ENCODE measurements at regions not wholly inside any gene's neighbourhood (a gene's known extent, or its start where the extent isn't known, plus 50 kb on each side); places are given as distances from the start of the nearest gene placed in this dataset.

DNA sequence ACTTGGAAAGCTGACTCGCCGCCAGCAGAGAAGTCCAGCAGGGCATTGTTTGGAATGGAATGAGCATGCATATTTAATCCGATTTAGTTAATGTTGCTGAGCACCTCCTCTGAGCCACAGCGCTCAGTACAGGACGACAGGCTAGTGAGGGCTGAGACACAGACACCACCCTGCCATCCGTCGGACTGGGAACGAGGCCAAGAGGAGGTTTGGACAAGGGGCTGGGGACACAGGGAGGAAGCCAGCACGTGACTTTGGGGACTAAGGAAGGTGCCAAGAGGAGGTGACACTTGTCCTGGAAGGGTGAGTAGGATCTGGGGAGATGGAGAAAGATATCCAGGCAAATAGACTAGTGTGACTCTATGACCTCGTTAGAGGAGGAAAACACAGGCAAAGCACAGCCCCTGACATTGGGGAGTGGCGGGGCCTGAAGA lies 152.5 kb upstream of the ECI2 start:
- no peaks in the 10 kb centered on the region for H4K20me1 ChIP-seq (ENCODE audit: low read length)
- BruUV-seq (replicated peaks), result no TSS peak
- no peak overlapping the region for H3K4me2 ChIP-seq (ENCODE audit: low read length)
- no peak overlapping the region for H2AFZ ChIP-seq (ENCODE audit: low read length)
- H3K27me3 ChIP-seq (ENCODE audit: low read length), result no peaks in the 10 kb centered on the region
- no peak overlapping the region for H3K27ac ChIP-seq (ENCODE audit: low read length)
- TF ChIP-seq, protein P1, sequence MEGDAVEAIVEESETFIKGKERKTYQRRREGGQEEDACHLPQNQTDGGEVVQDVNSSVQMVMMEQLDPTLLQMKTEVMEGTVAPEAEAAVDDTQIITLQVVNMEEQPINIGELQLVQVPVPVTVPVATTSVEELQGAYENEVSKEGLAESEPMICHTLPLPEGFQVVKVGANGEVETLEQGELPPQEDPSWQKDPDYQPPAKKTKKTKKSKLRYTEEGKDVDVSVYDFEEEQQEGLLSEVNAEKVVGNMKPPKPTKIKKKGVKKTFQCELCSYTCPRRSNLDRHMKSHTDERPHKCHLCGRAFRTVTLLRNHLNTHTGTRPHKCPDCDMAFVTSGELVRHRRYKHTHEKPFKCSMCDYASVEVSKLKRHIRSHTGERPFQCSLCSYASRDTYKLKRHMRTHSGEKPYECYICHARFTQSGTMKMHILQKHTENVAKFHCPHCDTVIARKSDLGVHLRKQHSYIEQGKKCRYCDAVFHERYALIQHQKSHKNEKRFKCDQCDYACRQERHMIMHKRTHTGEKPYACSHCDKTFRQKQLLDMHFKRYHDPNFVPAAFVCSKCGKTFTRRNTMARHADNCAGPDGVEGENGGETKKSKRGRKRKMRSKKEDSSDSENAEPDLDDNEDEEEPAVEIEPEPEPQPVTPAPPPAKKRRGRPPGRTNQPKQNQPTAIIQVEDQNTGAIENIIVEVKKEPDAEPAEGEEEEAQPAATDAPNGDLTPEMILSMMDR (conservative IDR thresholded peaks at IDR 0.05; ENCODE audit: low read depth, low read length), result no peak
- H3K4me1 ChIP-seq (ENCODE audit: insufficient read depth, low read length), result 0 out of 2 replicates have a peak, but pooled peaks cover 10% of the 10 kb centered on the region
- H3K79me2 ChIP-seq (ENCODE audit: low read length), result no peaks in the 10 kb centered on the region
- ATAC-seq (no peak), DNase-seq (no peak)
- intact Hi-C loops (cut with micrococcal nuclease), result loop anchor here (10.0 kb wide), 1 partner anchor 67 kb away; no protein-coding TSS in a partner anchor
- H3K36me3 ChIP-seq (ENCODE audit: low read depth, low read length), result no peaks in the 10 kb centered on the region
- no peak overlapping the region for H3K9ac ChIP-seq (ENCODE audit: low read length)
- no peak overlapping the region for H3K4me3 ChIP-seq (ENCODE audit: low read length)
- POLR2A ChIA-PET (ENCODE audit: unreplicated experiment), result no interaction called here
- H3F3A ChIP-seq (ENCODE audit: low read length, unreplicated experiment), result no peaks in the 10 kb centered on the region
- no peaks in the 10 kb centered on the region for H3K9me2 ChIP-seq (replicated peaks; ENCODE audit: low read length)
- CTCF ChIA-PET, result no interaction called here
- no peaks in the 10 kb centered on the region for H3K9me3 ChIP-seq (ENCODE audit: low read length)

DNA sequence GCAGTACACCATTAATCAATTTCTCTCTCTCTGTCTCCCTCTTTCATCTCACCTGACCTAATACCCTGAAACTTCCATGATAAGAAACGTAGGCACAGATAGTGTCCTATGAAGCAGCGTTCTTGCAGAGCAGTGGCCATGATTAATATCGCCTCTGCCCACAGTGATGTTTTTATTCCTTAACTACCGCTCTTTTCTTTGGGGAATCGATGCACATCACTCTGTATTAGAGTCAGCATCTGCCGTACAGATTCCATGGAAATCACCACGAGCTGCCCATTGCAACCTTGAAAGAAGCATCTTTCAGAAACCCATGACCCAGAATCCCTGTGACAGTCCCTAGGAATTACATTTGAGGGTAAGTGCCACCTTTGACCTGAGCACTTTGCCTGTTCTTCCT lies 152.0 kb upstream of the ECI2 start:
- TF ChIP-seq, protein P1 (conservative IDR thresholded peaks at IDR 0.05; ENCODE audit: low read depth, low read length), result no peak
- no peak for TF ChIP-seq EZH2 (IDR thresholded peaks at IDR 0.05; ENCODE audit: low read length, unreplicated experiment)
- TF ChIP-seq EZH2phosphoT487 (IDR thresholded peaks at IDR 0.05; ENCODE audit: borderline replicate concordance, low read length), result no peak
- Histone ChIP-seq H3K79me2 (ENCODE audit: low read length) (no peaks in the 10 kb centered on the region), H3K36me3 (ENCODE audit: low read depth, low read length) (no peaks in the 10 kb centered on the region), H3K9me3 (ENCODE audit: low read length) (no peaks in the 10 kb centered on the region), H4K20me1 (ENCODE audit: low read length) (no peaks in the 10 kb centered on the region), H3K27ac (ENCODE audit: low read length) (no peak overlapping the region), H3K4me1 (ENCODE audit: insufficient read depth, low read length) (0 out of 2 replicates have a peak, but pooled peaks cover 9% of the 10 kb centered on the region), H3F3A (ENCODE audit: low read length, unreplicated experiment) (no peaks in the 10 kb centered on the region), H3K4me3 (ENCODE audit: low read length) (no peak overlapping the region), H2AFZ (ENCODE audit: low read length) (no peak overlapping the region), H3K4me2 (ENCODE audit: low read length) (no peak overlapping the region), H3K9ac (ENCODE audit: low read length) (no peak overlapping the region), H3K9me2 (replicated peaks; ENCODE audit: low read length) (no peaks in the 10 kb centered on the region), H3K27me3 (ENCODE audit: low read length) (no peaks in the 10 kb centered on the region)
- POLR2A ChIA-PET (ENCODE audit: unreplicated experiment), result no interaction called here
- CTCF ChIA-PET, result no interaction called here
- DNase-seq, result no peak
- no peak for ATAC-seq
- intact Hi-C loops (cut with micrococcal nuclease), result loop anchor here (10.0 kb wide), 1 partner anchor 67 kb away; no protein-coding TSS in a partner anchor
- BruUV-seq (replicated peaks), result no TSS peak

DNA sequence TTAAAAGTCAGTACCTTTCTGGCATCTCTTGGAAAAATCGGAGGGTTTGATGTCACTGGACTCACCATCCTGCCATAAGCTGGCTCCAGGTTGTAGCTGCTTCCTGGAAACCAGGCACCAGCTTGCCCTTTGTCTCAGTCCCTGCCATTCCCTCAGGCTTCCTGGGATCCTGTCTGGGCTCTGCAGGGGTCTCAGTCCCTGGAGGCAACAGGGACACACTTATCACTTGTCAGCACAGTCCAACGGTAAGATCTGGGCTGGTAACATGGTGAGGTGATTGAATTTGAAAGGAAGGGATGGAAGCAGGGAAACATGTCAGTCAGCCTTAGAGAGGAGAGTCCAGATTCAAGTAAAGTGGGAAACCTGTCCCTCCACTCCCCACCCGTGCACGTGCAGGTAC lies 147.6 kb upstream of the ECI2 start:
- Histone ChIP-seq H4K20me1 (ENCODE audit: low read length) (no peaks in the 10 kb centered on the region), H3K9me2 (replicated peaks; ENCODE audit: low read length) (no peaks in the 10 kb centered on the region), H3K4me3 (ENCODE audit: low read length) (no peak overlapping the region), H3K79me2 (ENCODE audit: low read length) (no peaks in the 10 kb centered on the region), H3K36me3 (ENCODE audit: low read depth, low read length) (no peaks in the 10 kb centered on the region), H3K9me3 (ENCODE audit: low read length) (no peaks in the 10 kb centered on the region), H2AFZ (ENCODE audit: low read length) (no peak overlapping the region), H3K27ac (ENCODE audit: low read length) (no peak overlapping the region), H3K4me2 (ENCODE audit: low read length) (no peak overlapping the region), H3K9ac (ENCODE audit: low read length) (no peak overlapping the region), H3K27me3 (ENCODE audit: low read length) (no peaks in the 10 kb centered on the region), H3F3A (ENCODE audit: low read length, unreplicated experiment) (no peaks in the 10 kb centered on the region), H3K4me1 (ENCODE audit: insufficient read depth, low read length) (peaks cover 16% of the 10 kb centered on the region)
- POLR2A ChIA-PET (ENCODE audit: unreplicated experiment), result no interaction called here
- DNase-seq (no peak), ATAC-seq (no peak)
- CTCF ChIA-PET, result interaction anchor here (0.7 kb wide), 1 partner anchor 87 kb away, joined by 3 read pairs; no protein-coding TSS in a partner anchor
- BruUV-seq (replicated peaks), result no TSS peak
- TF ChIP-seq, protein P1 (conservative IDR thresholded peaks at IDR 0.05; ENCODE audit: low read depth, low read length), result no peak
- TF ChIP-seq EZH2 (IDR thresholded peaks at IDR 0.05; ENCODE audit: low read length, unreplicated experiment) (no peak), EZH2phosphoT487 (IDR thresholded peaks at IDR 0.05; ENCODE audit: borderline replicate concordance, low read length) (no peak)
- intact Hi-C loops (cut with micrococcal nuclease), result loop anchor here (10.0 kb wide), 1 partner anchor 72 kb away; no protein-coding TSS in a partner anchor
